ENCODE measurements at regions not wholly inside any gene's neighbourhood (a gene's known extent, or its start where the extent isn't known, plus 50 kb on each side); places are given as distances from the start of the nearest gene placed in this dataset.

DNA sequence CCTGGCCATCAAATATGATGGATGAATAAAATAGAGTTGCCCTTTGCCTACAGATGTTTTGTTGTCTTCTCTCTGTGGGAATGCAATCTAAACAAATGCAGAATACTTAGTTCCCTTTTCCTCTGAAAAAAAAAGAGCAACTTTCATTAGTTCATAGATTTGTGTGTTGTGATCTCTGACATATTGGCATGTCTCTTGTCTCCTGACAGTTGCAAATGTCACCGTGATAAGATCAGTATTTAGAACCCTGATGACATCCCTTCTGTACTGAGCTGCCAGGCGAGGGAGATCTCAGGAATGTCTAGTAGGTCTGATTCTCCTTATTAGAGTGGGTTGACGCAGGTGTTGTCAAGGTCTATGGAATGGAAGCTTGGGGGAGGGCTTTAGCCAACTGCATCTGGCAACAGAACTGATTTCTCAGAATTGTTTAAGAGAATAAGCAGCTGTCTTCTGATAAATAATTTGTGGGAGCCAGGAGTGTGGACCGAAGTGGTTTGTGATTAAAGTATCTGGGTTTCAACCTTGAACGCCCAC lies 130.4 kb downstream of the GALR1 start:
- no peak for TF ChIP-seq POLR2A (IDR thresholded peaks at IDR 0.05; ENCODE audit: low read length)
- TF ChIP-seq GATA1 (IDR thresholded peaks at IDR 0.05; ENCODE audit: low read depth, low read length), result no peak

Measured in erythroblast (primary cell).